ENCODE measurements at regions not wholly inside any gene's neighbourhood (a gene's known extent, or its start where the extent isn't known, plus 50 kb on each side); places are given as distances from the start of the nearest gene placed in this dataset.

DNA sequence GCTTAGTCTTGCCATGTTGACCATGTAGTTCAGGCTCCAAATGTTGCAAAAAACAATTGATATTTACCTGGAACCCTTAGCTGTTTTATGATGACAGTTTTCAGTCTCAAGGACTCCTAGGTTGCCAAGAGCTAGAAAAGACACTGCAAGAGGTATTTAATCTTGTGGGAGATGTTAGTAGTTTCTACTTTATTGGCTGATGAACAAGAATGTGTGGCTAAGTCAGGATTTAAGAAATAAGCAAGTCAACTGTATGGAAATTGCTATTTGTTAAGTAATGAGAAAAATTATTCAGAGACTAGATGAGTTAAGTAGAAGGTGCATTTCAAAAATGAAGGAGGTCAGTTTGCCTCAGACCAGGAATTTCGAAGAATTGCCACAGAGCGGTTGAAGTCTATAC lies 639.7 kb upstream of the USP24 start:
- H3F3A ChIP-seq (ENCODE audit: insufficient read depth, low read length) = no peaks in the 10 kb centered on the region
- TF ChIP-seq, protein P1, sequence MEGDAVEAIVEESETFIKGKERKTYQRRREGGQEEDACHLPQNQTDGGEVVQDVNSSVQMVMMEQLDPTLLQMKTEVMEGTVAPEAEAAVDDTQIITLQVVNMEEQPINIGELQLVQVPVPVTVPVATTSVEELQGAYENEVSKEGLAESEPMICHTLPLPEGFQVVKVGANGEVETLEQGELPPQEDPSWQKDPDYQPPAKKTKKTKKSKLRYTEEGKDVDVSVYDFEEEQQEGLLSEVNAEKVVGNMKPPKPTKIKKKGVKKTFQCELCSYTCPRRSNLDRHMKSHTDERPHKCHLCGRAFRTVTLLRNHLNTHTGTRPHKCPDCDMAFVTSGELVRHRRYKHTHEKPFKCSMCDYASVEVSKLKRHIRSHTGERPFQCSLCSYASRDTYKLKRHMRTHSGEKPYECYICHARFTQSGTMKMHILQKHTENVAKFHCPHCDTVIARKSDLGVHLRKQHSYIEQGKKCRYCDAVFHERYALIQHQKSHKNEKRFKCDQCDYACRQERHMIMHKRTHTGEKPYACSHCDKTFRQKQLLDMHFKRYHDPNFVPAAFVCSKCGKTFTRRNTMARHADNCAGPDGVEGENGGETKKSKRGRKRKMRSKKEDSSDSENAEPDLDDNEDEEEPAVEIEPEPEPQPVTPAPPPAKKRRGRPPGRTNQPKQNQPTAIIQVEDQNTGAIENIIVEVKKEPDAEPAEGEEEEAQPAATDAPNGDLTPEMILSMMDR (IDR thresholded peaks at IDR 0.05; ENCODE audit: low read length) = no peak
- TF ChIP-seq EZH2 (IDR thresholded peaks at IDR 0.05; ENCODE audit: borderline replicate concordance, low read length) = no peak

DNA sequence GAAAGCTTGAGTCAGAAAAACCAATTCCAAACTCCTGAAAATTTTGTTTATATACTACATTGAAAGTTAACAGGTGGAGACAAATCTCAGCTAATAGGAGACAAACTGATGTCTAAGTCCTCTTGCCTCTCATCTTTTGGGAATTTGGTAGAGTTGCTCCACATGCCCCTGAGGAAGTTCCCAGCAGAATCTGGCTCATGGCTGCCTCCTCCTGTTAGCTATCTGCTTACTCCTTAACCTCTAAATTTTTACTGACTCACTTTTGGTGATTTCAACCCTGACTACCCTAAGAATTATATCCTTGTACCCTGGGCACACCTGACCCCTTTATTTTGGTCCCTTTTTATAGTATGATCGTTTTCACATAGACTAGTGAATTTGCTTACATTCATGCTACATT lies 633.7 kb upstream of the USP24 start:
- H3K36me3 ChIP-seq (ENCODE audit: insufficient read depth, low read length) = no peaks in the 10 kb centered on the region

More for the DNA sequence above, 639.7 kb upstream of the USP24 start:
- no peaks in the 10 kb centered on the region for H3K9me3 ChIP-seq (ENCODE audit: low read length)
- no peaks in the 10 kb centered on the region for H3K79me2 ChIP-seq (ENCODE audit: insufficient read depth, low read length)
- no peaks in the 10 kb centered on the region for H3K9me2 ChIP-seq (ENCODE audit: low read depth, low read length)
- H3K27ac ChIP-seq (ENCODE audit: low read depth, low read length, poor library complexity, severe bottlenecking) = no peak overlapping the region
- H3K36me3 ChIP-seq (ENCODE audit: insufficient read depth, low read length) = no peaks in the 10 kb centered on the region
- H4K20me1 ChIP-seq (ENCODE audit: insufficient read depth, low read length) = no peaks in the 10 kb centered on the region
- H3K9ac ChIP-seq (ENCODE audit: low read length) = no peak overlapping the region
- no peak overlapping the region for H3K4me3 ChIP-seq (ENCODE audit: low read depth, low read length, poor library complexity, severe bottlenecking)
- no peak overlapping the region for H2AFZ ChIP-seq (ENCODE audit: low read length)
- no peaks in the 10 kb centered on the region for H3K4me1 ChIP-seq (ENCODE audit: insufficient read depth, low read length, severe bottlenecking)
- 0 out of 2 replicates have a peak, but pooled peaks cover 3% of the 10 kb centered on the region for H3K27me3 ChIP-seq (ENCODE audit: insufficient read depth, low read length)
- no peak overlapping the region for H3K4me2 ChIP-seq (ENCODE audit: low read length)

DNA sequence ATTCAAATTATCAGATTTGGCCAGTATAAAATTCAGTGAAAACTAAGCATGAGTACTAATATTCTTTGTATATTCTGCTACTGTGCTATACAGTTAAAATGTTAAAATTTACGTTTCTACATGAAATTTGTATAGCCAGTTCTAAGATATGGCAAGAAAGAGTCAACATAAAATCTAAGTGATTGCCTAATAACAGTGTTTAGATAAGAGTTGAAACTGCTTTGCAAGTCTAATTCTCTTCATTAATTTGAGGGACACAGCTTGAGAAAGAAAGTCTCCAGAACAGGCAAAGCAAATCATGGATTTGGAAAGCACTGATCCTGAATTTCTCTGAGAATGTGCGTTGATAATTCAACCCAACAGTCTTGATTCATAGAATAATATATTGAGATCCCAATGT lies 630.9 kb upstream of the USP24 start:
- H3F3A ChIP-seq (ENCODE audit: insufficient read depth, low read length) = no peaks in the 10 kb centered on the region
- TF ChIP-seq, protein P1 (IDR thresholded peaks at IDR 0.05; ENCODE audit: low read length) = no peak
- no peak for TF ChIP-seq EZH2 (IDR thresholded peaks at IDR 0.05; ENCODE audit: borderline replicate concordance, low read length)
- H3K9me2 ChIP-seq (ENCODE audit: low read depth, low read length) = no peaks in the 10 kb centered on the region
- no peaks in the 10 kb centered on the region for H3K36me3 ChIP-seq (ENCODE audit: insufficient read depth, low read length)
- no peaks in the 10 kb centered on the region for H3K4me1 ChIP-seq (ENCODE audit: insufficient read depth, low read length, severe bottlenecking)
- H3K79me2 ChIP-seq (ENCODE audit: insufficient read depth, low read length) = no peaks in the 10 kb centered on the region
- H3K9me3 ChIP-seq (ENCODE audit: low read length) = no peaks in the 10 kb centered on the region
- H3K27ac ChIP-seq (ENCODE audit: low read depth, low read length, poor library complexity, severe bottlenecking) = no peak overlapping the region
- H3K9ac ChIP-seq (ENCODE audit: low read length) = no peak overlapping the region
- H3K27me3 ChIP-seq (ENCODE audit: insufficient read depth, low read length) = 0 out of 2 replicates have a peak, but pooled peaks cover 3% of the 10 kb centered on the region
- H4K20me1 ChIP-seq (ENCODE audit: insufficient read depth, low read length) = no peaks in the 10 kb centered on the region
- H3K4me2 ChIP-seq (ENCODE audit: low read length) = no peak overlapping the region
- H3K4me3 ChIP-seq (ENCODE audit: low read depth, low read length, poor library complexity, severe bottlenecking) = no peak overlapping the region
- H2AFZ ChIP-seq (ENCODE audit: low read length) = no peak overlapping the region

More for the DNA sequence above, 633.7 kb upstream of the USP24 start:
- Histone ChIP-seq H3K4me2 (ENCODE audit: low read length) (no peak overlapping the region), H3K4me3 (ENCODE audit: low read depth, low read length, poor library complexity, severe bottlenecking) (no peak overlapping the region), H3K4me1 (ENCODE audit: insufficient read depth, low read length, severe bottlenecking) (no peaks in the 10 kb centered on the region), H4K20me1 (ENCODE audit: insufficient read depth, low read length) (no peaks in the 10 kb centered on the region), H3K9me2 (ENCODE audit: low read depth, low read length) (no peaks in the 10 kb centered on the region), H3K79me2 (ENCODE audit: insufficient read depth, low read length) (no peaks in the 10 kb centered on the region), H3K27ac (ENCODE audit: low read depth, low read length, poor library complexity, severe bottlenecking) (no peak overlapping the region), H2AFZ (ENCODE audit: low read length) (no peak overlapping the region), H3F3A (ENCODE audit: insufficient read depth, low read length) (no peaks in the 10 kb centered on the region), H3K9me3 (ENCODE audit: low read length) (no peaks in the 10 kb centered on the region), H3K9ac (ENCODE audit: low read length) (no peak overlapping the region), H3K27me3 (ENCODE audit: insufficient read depth, low read length) (0 out of 2 replicates have a peak, but pooled peaks cover 3% of the 10 kb centered on the region)
- TF ChIP-seq, protein P1 (IDR thresholded peaks at IDR 0.05; ENCODE audit: low read length) = no peak
- TF ChIP-seq EZH2 (IDR thresholded peaks at IDR 0.05; ENCODE audit: borderline replicate concordance, low read length) = no peak
